SU-DHL-6 (cell line): ENCODE measurements at regions not wholly inside any gene's neighbourhood (a gene's known extent, or its start where the extent isn't known, plus 50 kb on each side); places are given as distances from the start of the nearest gene placed in this dataset.

Source experiments
- CTCF ChIP-seq: fragments of 200-600 bp; sonication (generic); IDR thresholded peaks from one replicate; pipeline ENCODE4 v1.5.1; 2017; ENCODE audit warnings: antibody characterized with exemption, mild to moderate bottlenecking, low read length, moderate library complexity; ENCODE audit not compliant: insufficient read depth, poor library complexity, severe bottlenecking
- EZH2phosphoT487 ChIP-seq: fragments of 200-600 bp; sonication (generic), shearing (Covaris generic); conservative IDR thresholded peaks from 2 replicates; pipeline ENCODE4 v1.6.1; 2018; ENCODE audit warnings: mild to moderate bottlenecking, antibody characterized with exemption, low read length, moderate library complexity, mixed read lengths

DNA sequence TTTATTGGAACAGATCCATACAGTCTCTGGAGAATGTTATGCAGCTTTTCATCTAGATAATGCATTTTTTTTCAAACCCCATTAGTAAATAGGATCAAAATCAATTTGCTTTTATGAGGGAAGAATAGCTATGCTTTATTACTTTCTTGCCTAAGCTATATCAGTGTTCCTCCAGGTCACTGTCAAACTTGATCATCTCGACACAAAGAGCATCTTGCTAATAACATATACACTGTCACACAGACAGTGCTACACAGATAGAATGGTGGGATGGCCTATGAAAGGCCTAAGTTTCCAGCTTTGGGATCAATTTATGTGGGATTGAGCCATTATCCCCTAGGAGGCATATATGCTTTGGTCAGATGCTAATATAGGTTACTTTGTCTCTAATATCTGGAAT is 862.9 kb upstream of the SPRY2 start:
- no peak for TF ChIP-seq EZH2phosphoT487
- TF ChIP-seq CTCF: no peak
